Parathyroid adenoma (tissue), 2 donors: ENCODE measurements at regions not wholly inside any gene's neighbourhood (a gene's known extent, or its start where the extent isn't known, plus 50 kb on each side); places are given as distances from the start of the nearest gene placed in this dataset.

ENCODE experiments used
- H2AFZ ChIP-seq: fragments of 300-600 bp; sonication (generic); one replicate; pipeline ENCODE4 v1.7.0; 2017; ENCODE audit warnings: antibody characterized with exemption, mild to moderate bottlenecking
- H3K27ac ChIP-seq: fragments of 300-600 bp; sonication (generic); one replicate; pipeline ENCODE4 v1.7.0; 2017
- H3K27me3 ChIP-seq: fragments of 300-600 bp; sonication (generic); one replicate; pipeline ENCODE4 v1.7.0; 2017; ENCODE audit warnings: low read length; ENCODE audit not compliant: control insufficient read depth, insufficient read depth
- H3K36me3 ChIP-seq: fragments of 300-600 bp; sonication (generic); one replicate; pipeline ENCODE4 v1.7.0; 2017; ENCODE audit warnings: low read length; ENCODE audit not compliant: control insufficient read depth, insufficient read depth
- H3K4me1 ChIP-seq: fragments of 300-600 bp; sonication (generic); one replicate; pipeline ENCODE4 v1.7.0; 2017; ENCODE audit warnings: control low read depth
- H3K4me2 ChIP-seq: fragments of 300-600 bp; sonication (generic); one replicate; pipeline ENCODE4 v1.7.0; 2017; ENCODE audit warnings: low read length
- H3K4me3 ChIP-seq: fragments of 300-600 bp; sonication (generic); one replicate; pipeline ENCODE4 v1.7.0; 2017; ENCODE audit warnings: low read depth, low read length
- H3K79me2 ChIP-seq: fragments of 300-600 bp; sonication (generic); one replicate; pipeline ENCODE4 v1.7.0; 2017; ENCODE audit warnings: control low read depth
- H3K9ac ChIP-seq: fragments of 300-600 bp; sonication (generic); one replicate; pipeline ENCODE4 v1.7.0; 2017; ENCODE audit warnings: mild to moderate bottlenecking
- H3K9me3 ChIP-seq: fragments of 300-600 bp; sonication (generic); one replicate; pipeline ENCODE4 v1.7.0; 2017; ENCODE audit warnings: low read length; ENCODE audit not compliant: control insufficient read depth
- CTCF ChIP-seq: fragments of 300-600 bp; sonication (generic); IDR thresholded peaks from one replicate; pipeline ENCODE4 v1.7.0; 2017; ENCODE audit warnings: antibody characterized with exemption, mild to moderate bottlenecking
- donor health status: primary hyperparathyroidism.

DNA sequence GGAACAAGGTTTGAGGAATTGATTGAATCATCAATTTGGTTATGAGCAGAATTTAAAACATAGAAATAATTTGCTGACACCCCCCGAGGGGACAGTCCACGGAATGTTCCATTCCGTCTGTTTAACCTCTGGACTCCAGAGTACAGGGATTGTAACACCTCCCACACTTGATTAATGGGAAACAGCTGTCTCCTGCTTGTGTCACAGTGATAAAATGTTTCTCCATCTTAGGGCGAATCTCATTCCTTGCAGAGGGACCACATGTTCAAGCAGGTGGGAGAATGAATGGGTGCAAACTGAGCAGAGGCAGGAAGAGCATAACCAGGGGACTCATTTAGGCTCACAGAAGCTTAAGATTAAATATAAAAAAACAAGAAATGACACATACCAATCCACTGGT is 249.5 kb upstream of the RBFOX1 start:
- H3K79me2 ChIP-seq, result no peaks in the 10 kb centered on the region
- H3K4me2 ChIP-seq, result no peak overlapping the region
- no peaks in the 10 kb centered on the region for H3K36me3 ChIP-seq
- H3K27ac ChIP-seq, result no peak overlapping the region
- H3K9ac ChIP-seq, result no peak overlapping the region
- no peak for TF ChIP-seq CTCF
- no peaks in the 10 kb centered on the region for H3K9me3 ChIP-seq
- no peaks in the 10 kb centered on the region for H3K27me3 ChIP-seq
- H2AFZ ChIP-seq, result no peak overlapping the region
- no peaks in the 10 kb centered on the region for H3K4me1 ChIP-seq
- no peak overlapping the region for H3K4me3 ChIP-seq

DNA sequence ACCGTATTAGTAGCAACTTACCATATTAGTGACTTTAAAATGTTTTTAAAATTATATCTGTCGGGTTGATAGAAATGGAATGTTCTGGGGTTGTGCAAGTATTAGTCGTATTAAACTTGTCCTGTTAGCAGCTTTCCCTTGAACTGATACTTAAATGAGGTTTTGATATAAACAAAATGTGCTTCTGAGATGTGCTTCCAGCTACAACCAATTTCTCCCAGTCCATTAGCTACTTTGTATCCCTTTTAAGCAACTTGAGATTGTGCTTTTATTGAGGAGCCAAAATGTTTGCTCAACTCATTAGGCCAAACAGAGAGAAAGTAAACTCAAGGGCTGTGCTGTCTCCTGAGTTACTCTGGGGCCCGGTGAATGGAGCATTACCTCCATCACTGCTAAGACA is 255.0 kb upstream of the RBFOX1 start:
- Histone ChIP-seq H3K27me3 (no peaks in the 10 kb centered on the region), H3K4me3 (no peak overlapping the region), H3K9ac (no peak overlapping the region), H3K79me2 (no peaks in the 10 kb centered on the region), H3K36me3 (no peaks in the 10 kb centered on the region), H2AFZ (no peak overlapping the region), H3K9me3 (no peaks in the 10 kb centered on the region), H3K4me1 (no peaks in the 10 kb centered on the region), H3K27ac (no peak overlapping the region), H3K4me2 (no peak overlapping the region)
- no peak for TF ChIP-seq CTCF

GRCh38 chr16:7074715-7075114 is 257.9 kb upstream of the RBFOX1 start:
- Histone ChIP-seq H3K36me3 (no peaks in the 10 kb centered on the region), H3K4me1 (no peaks in the 10 kb centered on the region), H3K9ac (no peak overlapping the region), H3K27ac (no peak overlapping the region), H3K27me3 (no peaks in the 10 kb centered on the region), H2AFZ (no peak overlapping the region), H3K79me2 (no peaks in the 10 kb centered on the region), H3K9me3 (no peaks in the 10 kb centered on the region), H3K4me3 (no peak overlapping the region), H3K4me2 (no peak overlapping the region)
- no peak for TF ChIP-seq CTCF

GRCh38 chr16:7057458-7057857 is 275.2 kb upstream of the RBFOX1 start:
- Histone ChIP-seq H3K9ac (no peak overlapping the region), H3K79me2 (no peaks in the 10 kb centered on the region), H2AFZ (no peak overlapping the region), H3K27me3 (no peaks in the 10 kb centered on the region), H3K4me3 (no peak overlapping the region), H3K36me3 (no peaks in the 10 kb centered on the region), H3K4me2 (no peak overlapping the region), H3K9me3 (no peaks in the 10 kb centered on the region), H3K27ac (no peak overlapping the region), H3K4me1 (peaks cover 4% of the 10 kb centered on the region)
- TF ChIP-seq CTCF, result no peak

DNA sequence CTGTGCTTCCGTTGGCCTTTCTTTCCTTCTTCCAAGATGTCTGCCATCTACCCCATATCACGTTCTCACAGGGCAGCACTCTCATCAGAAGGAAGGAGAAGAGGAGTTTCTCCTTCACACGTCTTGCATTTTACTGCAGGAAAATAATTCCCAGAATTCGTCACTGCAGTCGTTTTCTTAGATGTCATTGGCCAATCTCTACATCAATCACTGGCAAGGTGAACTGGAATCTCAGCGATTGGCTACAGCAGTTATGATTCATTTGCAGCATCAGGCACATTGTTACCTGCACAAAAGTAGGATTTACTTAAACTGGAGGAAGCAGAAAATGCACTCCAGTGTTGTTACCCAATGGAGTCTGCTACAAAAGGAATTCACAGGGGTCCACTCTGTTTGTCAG is 277.2 kb upstream of the RBFOX1 start:
- no peak for TF ChIP-seq CTCF
- no peaks in the 10 kb centered on the region for H3K9me3 ChIP-seq
- no peak overlapping the region for H3K4me2 ChIP-seq
- H3K79me2 ChIP-seq, result no peaks in the 10 kb centered on the region
- no peak overlapping the region for H2AFZ ChIP-seq
- no peak overlapping the region for H3K9ac ChIP-seq
- peaks cover 4% of the 10 kb centered on the region for H3K4me1 ChIP-seq
- H3K27ac ChIP-seq, result no peak overlapping the region
- H3K27me3 ChIP-seq, result no peaks in the 10 kb centered on the region
- H3K4me3 ChIP-seq, result no peak overlapping the region
- H3K36me3 ChIP-seq, result no peaks in the 10 kb centered on the region
